HepG2 (cell line): ENCODE measurements at regions not wholly inside any gene's neighbourhood (a gene's known extent, or its start where the extent isn't known, plus 50 kb on each side); places are given as distances from the start of the nearest gene placed in this dataset.

Experiments
- ATAC-seq: fragments of 200-7000 bp; cut with Tn5 transposase; 3 replicates; pipeline ENCODE4 v1.9.1; 2020; ENCODE audit warnings: mild to moderate bottlenecking, moderate library complexity
- BruUV-seq: library from RNA; stranded (reverse); fragments of 400-500 nt; replicated peaks from 2 replicates; lab custom pipeline; 2021; lab: Mats Ljungman, UMichigan
- CTCF ChIA-PET: fragments of 300-600 bp; formaldehyde crosslinking; extraction: SDS; loops from one replicate; lab custom pipeline; 2021; ENCODE audit warnings: low total read pairs, inconsistent platforms, low intra/inter-chr PET ratio; lab: Yijun Ruan, JAX
- POLR2A ChIA-PET: fragments of 350-600 bp; sonication (Branson Sonifier 250); formaldehyde crosslinking; loops from one replicate; lab custom pipeline; 2020; ENCODE audit warnings: antibody characterized with exemption, inconsistent platforms; lab: Yijun Ruan, JAX
- DNase-seq: peaks from one replicate; pipeline ENCODE4 v3.0.0-alpha.2; 2015; ENCODE audit warnings: low spot score
- FAIRE-seq: peaks from 3 replicates; lab custom pipeline; 2011; peaks lifted over from hg19 to GRCh38; lab: Jason Lieb, UNC
- H2AFZ ChIP-seq: one replicate; pipeline ENCODE4 v1.6.1; 2011; ENCODE audit warnings: low read length, inconsistent platforms
- H3K27ac ChIP-seq: fragments of 300-600 bp; 3 replicates; pipeline ENCODE4 v1.8.0; 2011; ENCODE audit warnings: mixed run types, mild to moderate bottlenecking, mixed read lengths, low read length, inconsistent platforms; ENCODE audit not compliant: insufficient read depth; ENCODE audit errors: extremely low read length
- H3K27me3 ChIP-seq, 2 experiments: fragments of 200-600 bp in 1 of 2; 2 replicates in 1 of 2; 3 replicates in 1 of 2; pipeline versions ENCODE4 v1.6.0 to v1.8.0; 2011; ENCODE audit warnings: low read length in 2 of 2, mild to moderate bottlenecking in 2 of 2, moderate library complexity in 2 of 2, inconsistent platforms in 1 of 2; ENCODE audit not compliant: insufficient read depth in 2 of 2, control insufficient read depth in 1 of 2
- H3K36me3 ChIP-seq, 2 experiments: fragments of 200-600 bp in 1 of 2; replicated peaks in 1 of 2; 2 replicates in 1 of 2; 3 replicates in 1 of 2; pipeline versions ENCODE4 v1.5.1 to v1.8.0; 2011; ENCODE audit warnings: low read length in 2 of 2, inconsistent platforms in 1 of 2; ENCODE audit not compliant: insufficient read depth in 2 of 2, control insufficient read depth in 1 of 2
- H3K4me1 ChIP-seq: 2 replicates; pipeline ENCODE4 v1.5.1; 2012; ENCODE audit warnings: low read length, inconsistent platforms; ENCODE audit not compliant: insufficient read depth
- H3K4me2 ChIP-seq: 2 replicates; pipeline ENCODE4 v1.6.0; 2011; ENCODE audit warnings: low read depth, low read length, inconsistent platforms
- H3K4me3 ChIP-seq, 3 experiments: fragments of 200-600 bp in 1 of 3; sonication (generic), shearing (Covaris generic) in 1 of 3; replicated peaks in 1 of 3; 2 replicates each; pipeline ENCODE4 v1.5.1; 2011 to 2016; ENCODE audit warnings: low read length in 3 of 3, inconsistent platforms in 2 of 3, low read depth in 2 of 3, mild to moderate bottlenecking in 2 of 3, control low read depth in 1 of 3, mixed read lengths in 1 of 3; ENCODE audit not compliant: insufficient read depth in 1 of 3
- H3K79me2 ChIP-seq: one replicate; pipeline ENCODE4 v1.6.1; 2011; ENCODE audit warnings: low read length, inconsistent platforms; ENCODE audit not compliant: insufficient read depth
- H3K9ac ChIP-seq: 2 replicates; pipeline ENCODE4 v1.6.0; 2011; ENCODE audit warnings: mild to moderate bottlenecking, low read depth, low read length, inconsistent platforms; ENCODE audit not compliant: insufficient read depth
- H3K9me3 ChIP-seq: 2 replicates; pipeline ENCODE4 v1.5.1; 2012; ENCODE audit warnings: mild to moderate bottlenecking, low read length
- H4K20me1 ChIP-seq: 2 replicates; pipeline ENCODE4 v1.6.0; 2011; ENCODE audit warnings: inconsistent platforms, mild to moderate bottlenecking, low read length, moderate library complexity; ENCODE audit not compliant: insufficient read depth
- HDAC1 ChIP-seq: sonication (generic); formaldehyde crosslinking; IDR thresholded peaks from 2 replicates; pipeline ENCODE4 v1.5.1; 2020; ENCODE audit warnings: mild to moderate bottlenecking, missing genetic modification reagents
- HOXA5 ChIP-seq: sonication (generic); formaldehyde crosslinking; IDR thresholded peaks from 2 replicates; pipeline ENCODE4 v1.4.0; 2020; ENCODE audit warnings: missing genetic modification reagents
- HOXA7 ChIP-seq: sonication (generic); formaldehyde crosslinking; IDR thresholded peaks from 2 replicates; pipeline ENCODE4 v1.8.1; 2022; ENCODE audit warnings: mild to moderate bottlenecking, missing genetic modification reagents, moderate library complexity
- MEIS1 ChIP-seq: sonication (generic); formaldehyde crosslinking; IDR thresholded peaks from 2 replicates; pipeline ENCODE4 v1.9.0; 2021; ENCODE audit warnings: mild to moderate bottlenecking, missing genetic modification reagents, moderate library complexity, borderline replicate concordance
- MTF1 ChIP-seq: sonication (generic); formaldehyde crosslinking; IDR thresholded peaks from 2 replicates; pipeline ENCODE4 v1.5.0; 2020; ENCODE audit warnings: missing genetic modification reagents
- MXI1 ChIP-seq: IDR thresholded peaks from 3 replicates; pipeline ENCODE4 v1.6.1; 2012; ENCODE audit warnings: low read depth, low read length, inconsistent platforms, borderline replicate concordance
- PLRG1 ChIP-seq: fragments of 450-650 bp; conservative IDR thresholded peaks from 2 replicates; pipeline ENCODE4 v1.6.1; 2016
- RBAK ChIP-seq: sonication (generic); formaldehyde crosslinking; IDR thresholded peaks from 2 replicates; pipeline ENCODE4 v1.5.1; 2020; ENCODE audit warnings: mild to moderate bottlenecking, missing genetic modification reagents
- SETDB1 ChIP-seq: sonication (generic); formaldehyde crosslinking; IDR thresholded peaks from 2 replicates; pipeline ENCODE4 v1.5.1; 2020; ENCODE audit warnings: missing genetic modification reagents, mild to moderate bottlenecking, borderline replicate concordance
- SIN3A ChIP-seq: IDR thresholded peaks from 2 replicates; pipeline ENCODE4 v1.6.1; 2011; ENCODE audit warnings: low read depth, mild to moderate bottlenecking, control low read depth, low read length, borderline replicate concordance
- SMARCE1 ChIP-seq: fragments of 450-650 bp; IDR thresholded peaks from 2 replicates; pipeline ENCODE4 v1.6.1; 2017; ENCODE audit warnings: borderline replicate concordance
- ZBTB42 ChIP-seq: sonication (generic); formaldehyde crosslinking; IDR thresholded peaks from 2 replicates; pipeline ENCODE4 v1.5.0; 2020; ENCODE audit warnings: mild to moderate bottlenecking, missing genetic modification reagents
- ZFAT ChIP-seq: sonication (generic); formaldehyde crosslinking; conservative IDR thresholded peaks from 2 replicates; pipeline ENCODE4 v1.8.1; 2023; ENCODE audit warnings: missing genetic modification reagents, inconsistent platforms
- ZNF230 ChIP-seq: sonication (generic); formaldehyde crosslinking; IDR thresholded peaks from 2 replicates; pipeline ENCODE4 v1.4.0; 2020; ENCODE audit warnings: mild to moderate bottlenecking, missing genetic modification reagents
- ZNF563 ChIP-seq: sonication (generic); formaldehyde crosslinking; IDR thresholded peaks from 2 replicates; pipeline ENCODE4 v1.8.0; 2022; ENCODE audit warnings: mild to moderate bottlenecking, moderate library complexity, missing genetic modification reagents
- ZNF724P ChIP-seq: sonication (generic); formaldehyde crosslinking; IDR thresholded peaks from 2 replicates; pipeline ENCODE4 v1.8.0; 2022; ENCODE audit warnings: missing genetic modification reagents, borderline replicate concordance
- WGBS: methylation state at CpG from one replicate; pipeline ENCODE4 v1.1.6; 2017; ENCODE audit warnings: low lambda C conversion rate; 5-methylcytosine and 5-hydroxymethylcytosine counted together
- in situ Hi-C: cut with HindIII; loops from 2 replicates; pipeline ENCODE4 v1.10.0; 2017; ENCODE audit warnings: low pct_unique_long_range_greater_than_20kb; ENCODE audit not compliant: extremely low pct_ligation_motif_present
- intact Hi-C: fragments of 100-400 bp; cut with micrococcal nuclease; formaldehyde crosslinking; loops from one replicate; pipeline ENCODE4 v1.10.0; 2022; ENCODE audit not compliant: unreplicated experiment
- TF ChIP-seq, protein P1 (sequence below): IDR thresholded peaks from 2 replicates; pipeline ENCODE4 v1.6.1; 2016
- TF ChIP-seq, protein P2 (sequence below): sonication (generic); formaldehyde crosslinking; IDR thresholded peaks from 2 replicates; pipeline ENCODE4 v1.4.0; 2020; ENCODE audit warnings: missing genetic modification reagents, borderline replicate concordance

DNA sequence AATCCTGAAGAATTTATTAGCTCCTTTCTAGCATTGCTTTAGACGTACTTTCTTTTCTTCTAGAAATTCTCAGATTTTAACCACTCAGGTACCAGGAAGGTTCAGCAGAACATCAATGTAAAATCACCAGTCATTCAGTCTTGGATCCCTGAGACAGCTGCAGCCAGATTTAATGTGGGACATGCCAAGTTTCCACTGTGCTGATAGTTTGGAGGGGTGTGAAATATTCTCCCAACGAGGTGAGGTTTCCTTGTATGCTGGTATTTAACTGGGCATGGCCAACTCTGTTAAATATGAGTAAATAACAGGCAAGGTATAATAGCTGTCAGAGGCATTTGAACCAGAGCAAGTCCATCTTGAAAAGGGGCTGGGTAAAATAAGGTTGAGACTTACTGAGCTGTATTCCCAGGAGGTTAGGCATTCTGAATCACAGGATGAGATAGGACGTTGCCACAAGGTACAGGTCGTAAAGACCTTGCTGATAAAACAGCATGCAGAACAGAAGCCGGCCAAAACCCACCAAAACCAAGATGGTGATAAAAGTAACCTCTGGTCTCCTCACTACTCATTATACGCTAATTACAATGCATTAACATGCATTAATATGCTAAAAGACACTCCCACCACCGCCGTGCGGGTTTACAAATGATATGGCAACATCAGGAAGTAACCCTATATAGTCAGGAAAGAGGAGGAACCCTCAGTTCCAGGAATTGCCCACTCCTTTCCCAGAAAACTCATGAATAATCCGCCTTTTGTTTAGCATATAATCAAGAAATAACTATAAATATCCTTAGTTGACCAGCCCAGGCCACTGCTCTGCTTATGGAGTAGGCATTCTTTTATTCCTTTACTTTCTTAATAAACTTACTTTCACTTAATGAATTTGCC is 75.2 kb upstream of the RASSF8 start:
- no peak overlapping the region for H3K4me2 ChIP-seq
- no peaks in the 10 kb centered on the region for H3K79me2 ChIP-seq
- ATAC-seq (no peak), DNase-seq (no peak), FAIRE-seq (no peak)
- WGBS = 3% methylated on average over 10 of the region's 10 CpGs
- H3K9ac ChIP-seq = no peak overlapping the region
- ChIA-PET POLR2A (no interaction called here), CTCF (no interaction called here)
- intact Hi-C loops (no loop called here), in situ Hi-C loops (no loop called here)
- no peaks in the 10 kb centered on the region for H4K20me1 ChIP-seq
- peaks cover 0 to 1% of the 10 kb centered on the region in 2 experiments; a peak in 2 of 5 replicates for H3K27me3 ChIP-seq
- H3K9me3 ChIP-seq = no peaks in the 10 kb centered on the region
- H3K4me1 ChIP-seq = no peaks in the 10 kb centered on the region
- no peak overlapping the region for H3K27ac ChIP-seq
- H3K4me3 ChIP-seq = no peak overlapping the region
- no peaks in the 10 kb centered on the region for H3K36me3 ChIP-seq
- no TSS peak for BruUV-seq
- H2AFZ ChIP-seq = no peak overlapping the region
- no peak for TF ChIP-seq RBAK (CRISPR knock-in tag)
- TF ChIP-seq, protein P1, sequence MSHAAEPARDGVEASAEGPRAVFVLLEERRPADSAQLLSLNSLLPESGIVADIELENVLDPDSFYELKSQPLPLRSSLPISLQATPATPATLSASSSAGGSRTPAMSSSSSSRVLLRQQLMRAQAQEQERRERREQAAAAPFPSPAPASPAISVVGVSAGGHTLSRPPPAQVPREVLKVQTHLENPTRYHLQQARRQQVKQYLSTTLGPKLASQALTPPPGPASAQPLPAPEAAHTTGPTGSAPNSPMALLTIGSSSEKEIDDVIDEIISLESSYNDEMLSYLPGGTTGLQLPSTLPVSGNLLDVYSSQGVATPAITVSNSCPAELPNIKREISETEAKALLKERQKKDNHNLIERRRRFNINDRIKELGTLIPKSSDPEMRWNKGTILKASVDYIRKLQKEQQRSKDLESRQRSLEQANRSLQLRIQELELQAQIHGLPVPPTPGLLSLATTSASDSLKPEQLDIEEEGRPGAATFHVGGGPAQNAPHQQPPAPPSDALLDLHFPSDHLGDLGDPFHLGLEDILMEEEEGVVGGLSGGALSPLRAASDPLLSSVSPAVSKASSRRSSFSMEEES = no peak
- TF ChIP-seq ZNF563 (CRISPR knock-in tag) = no peak
- no peak for TF ChIP-seq ZFAT (CRISPR knock-in tag)
- no peak for TF ChIP-seq MEIS1 (CRISPR knock-in tag)
- TF ChIP-seq ZNF724P (CRISPR knock-in tag) = no peak
- TF ChIP-seq, protein P2, sequence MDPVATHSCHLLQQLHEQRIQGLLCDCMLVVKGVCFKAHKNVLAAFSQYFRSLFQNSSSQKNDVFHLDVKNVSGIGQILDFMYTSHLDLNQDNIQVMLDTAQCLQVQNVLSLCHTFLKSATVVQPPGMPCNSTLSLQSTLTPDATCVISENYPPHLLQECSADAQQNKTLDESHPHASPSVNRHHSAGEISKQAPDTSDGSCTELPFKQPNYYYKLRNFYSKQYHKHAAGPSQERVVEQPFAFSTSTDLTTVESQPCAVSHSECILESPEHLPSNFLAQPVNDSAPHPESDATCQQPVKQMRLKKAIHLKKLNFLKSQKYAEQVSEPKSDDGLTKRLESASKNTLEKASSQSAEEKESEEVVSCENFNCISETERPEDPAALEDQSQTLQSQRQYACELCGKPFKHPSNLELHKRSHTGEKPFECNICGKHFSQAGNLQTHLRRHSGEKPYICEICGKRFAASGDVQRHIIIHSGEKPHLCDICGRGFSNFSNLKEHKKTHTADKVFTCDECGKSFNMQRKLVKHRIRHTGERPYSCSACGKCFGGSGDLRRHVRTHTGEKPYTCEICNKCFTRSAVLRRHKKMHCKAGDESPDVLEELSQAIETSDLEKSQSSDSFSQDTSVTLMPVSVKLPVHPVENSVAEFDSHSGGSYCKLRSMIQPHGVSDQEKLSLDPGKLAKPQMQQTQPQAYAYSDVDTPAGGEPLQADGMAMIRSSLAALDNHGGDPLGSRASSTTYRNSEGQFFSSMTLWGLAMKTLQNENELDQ = no peak
- no peak for TF ChIP-seq SMARCE1
- TF ChIP-seq ZBTB42 = no peak
- TF ChIP-seq HOXA7 (CRISPR knock-in tag) = no peak
- TF ChIP-seq HDAC1 (CRISPR knock-in tag) = no peak
- no peak for TF ChIP-seq SETDB1 (CRISPR knock-in tag)
- no peak for TF ChIP-seq SIN3A
- no peak for TF ChIP-seq MTF1
- TF ChIP-seq HOXA5 (CRISPR knock-in tag) = no peak
- no peak for TF ChIP-seq MXI1
- no peak for TF ChIP-seq PLRG1
- TF ChIP-seq ZNF230 (CRISPR knock-in tag) = no peak
